Amygdala (tissue), 56 donors: ENCODE measurements at regions not wholly inside any gene's neighbourhood (a gene's known extent, or its start where the extent isn't known, plus 50 kb on each side); places are given as distances from the start of the nearest gene placed in this dataset.
"Not testable (repeated sequence)": the region's sequence is repeated elsewhere in the genome, so short reads cannot be mapped to it uniquely, and the experiment has no call there.

ENCODE experiments used
- DNase-seq, 56 donors: peaks; one replicate each; lab custom pipeline; 2025; lab: John Stamatoyannopoulos, UW

GRCh38 chr22:45061332-45061731 lies 51.5 kb upstream of the PHF21B start:
- DNase-seq = no peak

DNA sequence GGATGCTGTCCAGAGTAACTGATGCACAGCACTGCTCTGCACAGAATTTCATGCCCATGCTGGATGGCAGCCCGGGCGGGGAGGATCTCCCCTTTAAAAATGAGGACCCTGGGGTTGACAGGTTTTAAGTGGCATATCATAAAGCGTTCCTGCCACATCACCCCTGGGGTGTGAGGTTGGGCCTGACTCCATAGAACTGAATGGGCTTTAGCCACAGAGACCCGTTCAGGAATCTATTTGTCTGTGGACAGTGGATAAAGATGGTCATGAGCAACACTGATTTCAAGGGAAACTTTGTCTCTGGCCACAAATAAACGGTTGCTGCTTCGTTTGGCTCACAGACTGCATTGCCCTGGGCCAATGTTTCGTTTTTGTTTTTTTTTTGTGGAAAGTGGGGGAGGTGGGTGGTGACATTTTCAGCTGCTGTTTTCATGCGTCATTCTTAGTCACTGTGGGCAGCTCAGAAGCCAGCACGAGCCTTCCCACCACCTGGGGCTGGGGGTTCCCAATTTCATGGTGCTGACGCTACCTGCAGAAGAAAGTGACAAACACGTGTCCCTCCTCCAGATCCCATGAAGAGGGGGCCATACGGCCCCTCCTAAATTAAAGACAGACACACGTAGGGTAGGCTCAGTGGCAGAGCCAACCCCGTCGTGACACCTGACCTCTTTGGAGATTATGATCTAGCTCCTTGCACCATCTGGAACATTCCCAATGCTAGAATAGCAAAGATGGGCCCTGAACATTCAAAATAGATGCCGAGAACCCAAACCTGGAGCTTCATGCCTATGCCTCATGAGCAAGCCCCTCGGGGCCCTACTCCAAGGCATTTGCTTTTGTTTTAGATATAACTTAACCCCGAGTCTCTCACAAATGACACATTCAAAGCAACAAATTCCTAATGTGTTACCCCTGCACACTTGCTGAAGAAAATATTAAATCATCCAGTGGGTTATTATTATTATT lies 54.8 kb upstream of the PHF21B start:
- DNase-seq = peak in 2 of 56 donors; percentile 10 to 11

DNA sequence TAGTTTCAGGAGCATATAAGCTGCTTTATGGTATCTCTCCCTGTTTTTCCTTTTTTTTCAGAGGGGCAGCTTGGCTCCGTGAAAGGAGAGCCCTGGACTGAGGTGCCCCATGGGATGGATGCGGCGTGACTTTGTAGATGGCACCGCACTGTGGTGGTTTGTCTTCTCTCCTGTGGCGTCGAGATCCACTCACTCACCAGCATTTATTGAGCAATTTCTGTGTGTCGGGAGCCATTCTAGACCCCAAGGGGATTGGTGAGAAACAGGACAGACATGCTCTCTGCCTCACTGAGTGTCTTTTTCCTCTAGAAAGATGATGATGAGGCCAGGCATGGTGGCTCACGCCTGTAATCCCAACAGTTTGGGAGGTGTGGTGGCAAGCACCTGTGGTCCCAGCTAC lies 55.9 kb upstream of the PHF21B start:
- DNase-seq = no peak

DNA sequence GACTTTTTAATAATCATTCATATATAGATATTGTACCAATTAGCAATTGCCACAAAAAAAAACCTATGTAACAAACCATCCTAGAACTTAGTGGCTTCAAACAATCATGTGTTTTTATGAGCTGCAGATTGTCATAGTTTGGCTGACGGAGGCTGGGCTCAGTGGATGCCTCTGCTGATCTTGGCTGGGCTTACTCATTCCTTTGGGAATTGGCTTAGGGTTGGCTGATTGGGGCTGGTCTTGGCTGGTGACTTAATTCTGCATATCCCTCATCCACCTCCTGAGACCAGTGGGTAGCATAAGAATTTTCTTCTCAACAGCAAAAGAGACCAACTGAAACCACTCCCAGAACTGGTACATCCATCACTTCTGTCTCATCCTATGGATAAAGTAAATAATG lies 57.9 kb upstream of the PHF21B start:
- DNase-seq = no peak

DNA sequence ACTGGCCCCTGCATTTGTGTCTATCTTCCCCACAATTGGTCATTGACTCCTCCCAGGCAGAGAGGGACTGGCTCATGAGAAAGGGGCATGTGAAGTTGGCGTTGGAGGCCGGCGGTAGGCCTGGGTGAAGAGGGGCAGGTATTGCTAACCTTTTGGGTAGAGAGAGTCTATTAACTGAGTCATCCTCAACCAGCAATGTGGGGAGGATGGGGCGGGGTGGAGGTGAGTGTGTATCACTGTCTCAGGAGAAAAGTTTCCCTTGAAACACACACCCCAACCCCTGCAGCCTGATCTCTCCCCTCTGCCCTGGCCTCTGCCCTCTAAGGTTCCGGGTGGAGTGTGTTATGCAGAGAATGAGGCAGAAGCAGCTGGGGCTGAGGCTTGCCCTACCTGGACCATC lies 60.1 kb upstream of the PHF21B start:
- no peak for DNase-seq

GRCh38 chr22:45071618-45072017 lies 61.8 kb upstream of the PHF21B start:
- no peak for DNase-seq

DNA sequence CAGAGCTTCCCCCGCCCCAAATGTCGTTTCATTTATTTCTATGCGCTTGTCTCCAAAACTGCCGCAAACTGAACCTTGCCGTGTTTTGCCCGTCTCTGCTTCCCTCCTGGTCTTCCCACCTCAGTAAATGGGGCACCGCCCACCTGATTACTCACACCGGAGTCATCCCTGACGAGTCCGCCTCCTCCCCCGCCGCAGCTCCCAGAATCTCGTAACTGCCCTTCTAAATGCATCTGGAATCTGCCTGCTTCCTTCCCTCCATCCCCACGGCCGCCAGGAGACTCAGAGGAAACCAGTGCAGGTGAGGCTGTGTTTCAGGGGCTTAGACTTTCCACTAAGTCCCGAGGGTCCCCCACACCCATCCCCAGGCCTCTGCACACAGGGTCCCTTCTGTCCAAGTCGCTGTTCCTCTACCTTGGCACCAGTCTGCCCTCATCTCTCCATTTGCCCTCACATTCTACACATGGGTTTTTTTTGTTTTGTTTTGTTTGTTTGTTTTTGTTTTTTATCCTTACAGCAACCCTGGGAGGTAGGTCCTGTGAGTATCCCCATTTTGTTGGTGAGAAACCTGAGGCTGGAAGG lies 62.6 kb upstream of the PHF21B start:
- DNase-seq = peak in 7 of 56 donors; percentile 4 to 37 (median 14)

GRCh38 chr22:45073064-45073463 lies 63.3 kb upstream of the PHF21B start:
- peak in 1 of 56 donors; percentile 3 for DNase-seq

- DNase-seq = peak in 3 of 56 donors; percentile 1 to 21 (median 6)
Measured at GRCh38 chr22:45077286-45077685, 67.5 kb upstream of the PHF21B start.

DNA sequence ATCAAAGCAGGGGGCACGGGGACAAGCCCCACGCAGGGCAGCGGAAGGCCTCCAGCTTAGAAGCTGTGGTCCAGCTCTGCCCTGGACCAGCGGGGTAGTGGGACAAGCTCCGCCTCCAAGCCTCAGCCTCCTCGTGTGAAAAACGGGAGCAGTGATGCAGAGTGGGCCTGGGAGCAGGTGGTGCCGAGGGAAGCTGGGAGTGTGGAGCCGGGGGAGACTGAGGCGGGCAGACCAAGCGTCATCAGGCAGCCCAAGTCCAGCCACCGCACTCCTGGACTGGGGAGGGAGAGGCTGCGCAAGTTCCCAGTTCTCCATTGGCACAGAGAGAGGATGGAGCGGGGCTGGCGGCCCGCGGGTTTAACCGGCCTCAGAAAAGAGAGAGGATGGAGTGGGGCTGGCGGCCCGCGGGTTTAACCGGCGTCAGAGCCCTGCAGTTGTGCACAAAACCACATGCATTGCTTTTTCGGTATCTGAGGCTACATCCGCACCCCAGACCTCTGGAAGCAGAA lies 68.1 kb upstream of the PHF21B start:
- no peak for DNase-seq

- no peak for DNase-seq
Measured at GRCh38 chr22:45082795-45083194, 73.0 kb upstream of the PHF21B start.

DNA sequence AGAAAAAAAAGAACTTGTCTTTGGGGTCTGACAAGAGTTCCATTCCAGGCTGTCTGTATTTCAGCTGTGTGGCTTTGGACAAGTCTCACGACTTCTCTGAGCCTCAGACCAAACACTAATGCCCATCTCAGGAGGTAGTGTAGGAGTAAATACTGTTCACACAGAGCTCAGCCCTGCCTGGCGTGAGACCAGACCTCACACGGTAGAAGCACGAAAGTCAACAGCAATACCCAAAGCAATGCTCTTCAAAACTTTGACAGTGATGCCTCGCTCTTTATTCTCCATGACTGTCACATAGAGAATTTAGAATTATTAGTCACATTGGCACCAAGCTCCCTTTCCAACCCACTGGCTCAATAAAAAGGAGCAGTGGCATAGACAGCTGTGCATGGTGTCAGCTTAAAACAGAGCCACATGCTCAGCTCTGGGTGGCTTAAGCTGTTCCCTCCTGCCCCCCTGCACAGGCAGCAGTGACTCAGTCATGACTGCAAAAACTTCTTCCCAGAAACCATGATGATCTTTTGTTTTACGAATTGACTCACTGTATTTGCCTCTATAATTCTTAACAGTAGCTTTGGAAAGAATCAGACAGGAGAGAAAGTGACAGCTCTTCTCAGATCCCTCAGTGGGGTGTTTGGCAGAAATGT lies 74.0 kb upstream of the PHF21B start:
- peak in 1 of 56 donors; percentile 3 for DNase-seq

GRCh38 chr22:45084400-45084920 lies 74.7 kb upstream of the PHF21B start:
- no peak for DNase-seq

- no peak for DNase-seq
Measured at GRCh38 chr22:45087802-45088201, 75.9 kb upstream of the NUP50 start.

DNA sequence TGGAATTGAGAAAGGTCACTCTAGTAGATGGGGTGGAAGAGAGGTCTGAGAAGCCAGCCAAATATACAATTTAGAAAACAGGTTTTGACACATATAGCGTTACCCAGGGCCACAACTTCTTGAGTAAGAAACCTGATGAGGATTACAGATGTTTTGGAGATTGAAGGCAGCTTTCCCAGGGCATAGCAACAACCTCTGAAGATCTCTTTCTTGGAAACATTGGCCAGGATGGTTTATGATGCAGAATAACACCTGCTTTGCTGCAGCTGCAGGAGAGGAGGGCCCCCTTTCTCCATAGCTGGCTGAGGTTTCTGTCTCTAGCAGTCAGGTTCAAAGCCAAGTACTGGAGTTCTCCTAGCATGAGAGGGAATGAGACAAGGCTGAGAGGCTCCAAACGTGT lies 75.1 kb upstream of the NUP50 start:
- no peak for DNase-seq

GRCh38 chr22:45090497-45090910 lies 73.2 kb upstream of the NUP50 start:
- no peak for DNase-seq

DNA sequence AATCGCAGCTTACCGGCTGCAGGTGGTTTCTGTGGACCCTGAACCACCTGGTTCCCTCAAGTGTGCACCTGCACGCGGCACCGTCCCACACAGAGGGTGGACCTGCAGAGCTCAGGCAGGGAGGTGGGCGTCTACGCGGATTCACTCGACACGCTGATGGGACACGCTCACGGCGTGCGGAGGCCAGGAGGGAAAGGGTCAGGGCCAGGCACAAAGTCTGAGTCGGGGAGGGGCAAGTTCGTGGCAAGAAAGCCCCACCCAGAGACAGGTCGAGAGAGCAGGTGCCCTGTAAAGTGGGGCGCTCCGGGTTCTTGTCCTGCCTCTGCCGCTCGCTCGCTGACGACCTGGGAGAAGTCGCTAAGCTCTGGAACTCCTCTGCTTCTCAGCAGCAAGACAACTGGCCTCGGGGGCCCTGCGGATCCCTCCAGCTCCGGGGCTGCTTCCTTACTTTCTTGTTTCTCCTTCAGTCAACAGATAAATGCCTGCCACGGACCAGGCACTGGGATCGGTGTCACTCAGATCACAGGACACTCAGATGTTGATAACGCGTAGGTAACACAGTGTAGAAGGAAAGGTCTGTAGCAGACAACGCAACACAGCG lies 72.4 kb upstream of the NUP50 start:
- DNase-seq = no peak

DNA sequence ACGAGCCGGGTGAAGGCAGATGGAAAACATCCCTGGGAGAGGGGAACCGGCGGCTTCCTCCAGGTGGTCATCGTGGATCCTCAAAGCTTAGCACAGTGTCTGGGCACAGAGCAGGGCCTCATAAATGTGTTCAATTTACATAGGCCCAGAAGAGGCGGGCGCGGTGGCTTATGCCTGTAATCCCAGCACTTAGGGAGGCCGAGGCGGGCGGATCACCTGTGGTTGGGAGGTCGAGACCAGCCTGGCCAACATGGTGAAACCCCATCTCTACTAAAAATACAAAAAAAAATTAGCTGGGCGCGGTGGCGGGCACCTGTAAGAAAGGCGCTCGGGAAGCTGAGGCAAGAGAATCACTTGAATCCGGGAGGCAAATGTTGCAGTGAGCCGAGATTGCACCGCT lies 71.8 kb upstream of the NUP50 start:
- not testable (repeated sequence) for DNase-seq

- DNase-seq = no peak
Measured at GRCh38 chr22:45092644-45093043, 71.1 kb upstream of the NUP50 start.

GRCh38 chr22:45093609-45094008 lies 70.1 kb upstream of the NUP50 start:
- no peak for DNase-seq
